ENCODE measurements at regions not wholly inside any gene's neighbourhood (a gene's known extent, or its start where the extent isn't known, plus 50 kb on each side); places are given as distances from the start of the nearest gene placed in this dataset.

- Histone ChIP-seq H3K36me3 (ENCODE audit: insufficient read depth) (no peaks in the 10 kb centered on the region), H3K4me1 (ENCODE audit: insufficient read depth) (no peaks in the 10 kb centered on the region), H3K4me3 (ENCODE audit: low read depth, low read length) (no peak overlapping the region), H3K27ac (ENCODE audit: low read depth) (no peak overlapping the region)
- DNase-seq (ENCODE audit: extremely low spot score), result no peak
These were observed 92.1 kb upstream of the PIK3C3 start for GRCh38 chr18:41862921-41863320.

GRCh38 chr18:41860987-41861386, 94.0 kb upstream of the PIK3C3 start:
- Histone ChIP-seq H3K27ac (ENCODE audit: low read depth) (no peak overlapping the region), H3K4me1 (ENCODE audit: insufficient read depth) (no peaks in the 10 kb centered on the region), H3K36me3 (ENCODE audit: insufficient read depth) (no peaks in the 10 kb centered on the region), H3K4me3 (ENCODE audit: low read depth, low read length) (no peak overlapping the region)
- WGBS, result 79% methylated on average over 2 of the region's 2 CpGs
- no peak for DNase-seq (ENCODE audit: extremely low spot score)

GRCh38 chr18:41858761-41859555, 96.1 kb upstream of the PIK3C3 start:
- no peak overlapping the region for H3K4me3 ChIP-seq (ENCODE audit: low read depth, low read length)
- no peak overlapping the region for H3K27ac ChIP-seq (ENCODE audit: low read depth)
- H3K4me1 ChIP-seq (ENCODE audit: insufficient read depth), result no peaks in the 10 kb centered on the region
- WGBS, result 74% methylated on average over 2 of the region's 2 CpGs
- no peak for DNase-seq (ENCODE audit: extremely low spot score)
- H3K36me3 ChIP-seq (ENCODE audit: insufficient read depth), result no peaks in the 10 kb centered on the region

GRCh38 chr18:41853280-41853679, 101.8 kb upstream of the PIK3C3 start:
- Histone ChIP-seq H3K27ac (ENCODE audit: low read depth) (no peak overlapping the region), H3K36me3 (ENCODE audit: insufficient read depth) (no peaks in the 10 kb centered on the region), H3K4me1 (ENCODE audit: insufficient read depth) (no peaks in the 10 kb centered on the region), H3K4me3 (ENCODE audit: low read depth, low read length) (no peak overlapping the region)
- DNase-seq (ENCODE audit: extremely low spot score), result no peak
- 49% methylated on average over 1 of the region's 1 CpG for WGBS

- 75% methylated on average over 2 of the region's 2 CpGs for WGBS
- Histone ChIP-seq H3K4me1 (ENCODE audit: insufficient read depth) (no peaks in the 10 kb centered on the region), H3K4me3 (ENCODE audit: low read depth, low read length) (no peak overlapping the region), H3K27ac (ENCODE audit: low read depth) (no peak overlapping the region), H3K36me3 (ENCODE audit: insufficient read depth) (no peaks in the 10 kb centered on the region)
- no peak for DNase-seq (ENCODE audit: extremely low spot score)
These were observed 104.3 kb upstream of the PIK3C3 start for GRCh38 chr18:41850781-41851180.

DNA sequence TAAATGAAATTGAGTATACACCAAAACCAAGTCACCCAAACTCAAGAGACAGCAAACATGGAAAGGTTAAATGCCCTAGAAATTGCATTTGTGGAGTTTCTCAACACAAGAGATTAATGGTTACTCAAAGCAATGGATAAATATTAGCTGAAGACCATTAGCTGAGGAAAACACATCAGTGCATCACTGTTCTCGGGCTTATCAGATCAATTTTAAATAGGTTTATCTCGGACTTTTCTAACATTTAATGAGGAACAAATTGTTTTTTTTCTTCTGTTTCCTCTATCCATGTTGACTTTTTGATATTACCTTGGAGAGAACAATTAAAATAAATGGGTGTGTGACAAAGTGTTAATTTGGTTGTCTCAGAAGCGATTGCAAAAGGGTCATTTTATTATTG, 105.4 kb upstream of the PIK3C3 start:
- no peak overlapping the region for H3K27ac ChIP-seq (ENCODE audit: low read depth)
- no peaks in the 10 kb centered on the region for H3K36me3 ChIP-seq (ENCODE audit: insufficient read depth)
- DNase-seq (ENCODE audit: extremely low spot score), result no peak
- no peaks in the 10 kb centered on the region for H3K4me1 ChIP-seq (ENCODE audit: insufficient read depth)
- WGBS, result 55% methylated on average over 3 of the region's 3 CpGs
- H3K4me3 ChIP-seq (ENCODE audit: low read depth, low read length), result no peak overlapping the region

- Histone ChIP-seq H3K36me3 (ENCODE audit: insufficient read depth) (no peaks in the 10 kb centered on the region), H3K4me3 (ENCODE audit: low read depth, low read length) (no peak overlapping the region), H3K4me1 (ENCODE audit: insufficient read depth) (no peaks in the 10 kb centered on the region), H3K27ac (ENCODE audit: low read depth) (no peak overlapping the region)
- 81% methylated on average over 4 of the region's 4 CpGs for WGBS
- DNase-seq (ENCODE audit: extremely low spot score), result no peak
These were observed 109.5 kb upstream of the PIK3C3 start for GRCh38 chr18:41845563-41845962.

- no peaks in the 10 kb centered on the region for H3K36me3 ChIP-seq (ENCODE audit: insufficient read depth)
- 69% methylated on average over 3 of the region's 3 CpGs for WGBS
- no peak overlapping the region for H3K27ac ChIP-seq (ENCODE audit: low read depth)
- H3K4me3 ChIP-seq (ENCODE audit: low read depth, low read length), result no peak overlapping the region
- H3K4me1 ChIP-seq (ENCODE audit: insufficient read depth), result no peaks in the 10 kb centered on the region
- no peak for DNase-seq (ENCODE audit: extremely low spot score)
These were observed 112.1 kb upstream of the PIK3C3 start for GRCh38 chr18:41842886-41843285.

DNA sequence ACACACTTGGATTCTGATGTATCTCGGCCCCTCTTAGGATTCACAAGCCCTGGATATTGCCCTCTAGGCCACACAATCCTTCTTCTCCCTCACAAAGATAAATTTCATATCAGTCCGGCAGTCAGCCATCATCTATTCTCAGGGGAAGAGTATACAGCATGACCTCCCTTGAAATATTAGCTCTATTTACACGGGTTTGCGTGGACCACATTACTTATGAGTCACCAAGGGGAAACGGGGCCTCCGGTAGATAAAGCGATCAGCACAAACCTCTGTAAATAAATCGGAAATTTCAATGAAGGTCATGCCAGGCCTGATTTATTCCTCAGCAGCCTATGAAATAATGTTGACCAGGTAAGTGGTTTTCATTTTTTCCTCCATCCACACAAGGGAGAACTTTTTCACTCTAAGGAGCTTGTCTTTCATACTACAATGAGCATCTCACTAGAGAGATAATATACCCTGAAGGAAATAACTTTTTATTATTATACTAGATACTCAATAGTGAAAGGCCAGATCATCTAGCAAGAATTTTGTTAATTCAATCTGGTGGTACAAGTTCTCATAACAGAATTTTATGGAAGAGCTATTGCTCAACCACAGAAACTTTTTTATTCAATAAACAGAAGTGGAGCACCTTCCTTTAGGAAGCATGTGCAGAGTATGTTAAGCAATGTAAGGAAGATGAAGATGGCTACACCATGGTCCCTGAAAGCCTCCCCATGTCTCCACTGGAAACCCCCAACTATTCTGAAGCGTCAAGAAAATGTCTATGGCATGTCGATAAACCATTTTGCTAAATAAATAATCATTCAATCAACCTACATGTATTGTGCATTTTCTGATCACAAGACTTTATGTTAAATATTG, 125.2 kb upstream of the PIK3C3 start:
- Histone ChIP-seq H3K4me1 (ENCODE audit: insufficient read depth) (no peaks in the 10 kb centered on the region), H3K36me3 (ENCODE audit: insufficient read depth) (no peaks in the 10 kb centered on the region), H3K27ac (ENCODE audit: low read depth) (no peak overlapping the region), H3K4me3 (ENCODE audit: low read depth, low read length) (no peak overlapping the region)
- 76% methylated on average over 10 of the region's 10 CpGs for WGBS
- no peak for DNase-seq (ENCODE audit: extremely low spot score)

DNA sequence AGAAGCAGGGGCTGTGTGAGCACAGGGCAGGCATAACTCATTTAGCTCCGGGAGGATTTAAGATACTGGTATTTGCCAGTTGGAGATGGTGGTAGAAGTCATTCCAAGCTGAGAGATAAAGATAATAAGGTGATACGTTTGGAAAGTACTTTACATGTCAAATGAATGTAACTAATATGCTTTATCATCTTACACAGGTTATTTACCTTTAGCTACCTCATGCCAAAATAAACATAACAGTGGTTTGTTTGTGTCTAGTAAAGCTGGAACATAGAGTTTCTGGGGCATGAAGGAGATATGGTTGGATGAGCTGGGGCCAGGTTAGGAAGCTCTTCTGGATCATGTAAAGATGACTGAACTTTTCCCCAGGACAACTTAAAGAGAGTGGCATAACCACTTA, 126.9 kb upstream of the PIK3C3 start:
- no peak for DNase-seq (ENCODE audit: extremely low spot score)
- no peak overlapping the region for H3K4me3 ChIP-seq (ENCODE audit: low read depth, low read length)
- H3K4me1 ChIP-seq (ENCODE audit: insufficient read depth), result no peaks in the 10 kb centered on the region
- no peak overlapping the region for H3K27ac ChIP-seq (ENCODE audit: low read depth)
- H3K36me3 ChIP-seq (ENCODE audit: insufficient read depth), result no peaks in the 10 kb centered on the region
- WGBS, result 27% methylated on average over 2 of the region's 2 CpGs

- no peak for DNase-seq (ENCODE audit: extremely low spot score)
- 85% methylated on average over 3 of the region's 3 CpGs for WGBS
- no peak overlapping the region for H3K27ac ChIP-seq (ENCODE audit: low read depth)
- no peaks in the 10 kb centered on the region for H3K4me1 ChIP-seq (ENCODE audit: insufficient read depth)
- H3K36me3 ChIP-seq (ENCODE audit: insufficient read depth), result no peaks in the 10 kb centered on the region
- no peak overlapping the region for H3K4me3 ChIP-seq (ENCODE audit: low read depth, low read length)
These were observed 134.2 kb upstream of the PIK3C3 start for GRCh38 chr18:41820784-41821183.

- no peaks in the 10 kb centered on the region for H3K4me1 ChIP-seq (ENCODE audit: insufficient read depth)
- 81% methylated on average over 11 of the region's 11 CpGs for WGBS
- H3K36me3 ChIP-seq (ENCODE audit: insufficient read depth), result no peaks in the 10 kb centered on the region
- DNase-seq (ENCODE audit: extremely low spot score), result no peak
- no peak overlapping the region for H3K27ac ChIP-seq (ENCODE audit: low read depth)
- H3K4me3 ChIP-seq (ENCODE audit: low read depth, low read length), result no peak overlapping the region
These were observed 136.4 kb upstream of the PIK3C3 start for GRCh38 chr18:41818381-41819355.

DNA sequence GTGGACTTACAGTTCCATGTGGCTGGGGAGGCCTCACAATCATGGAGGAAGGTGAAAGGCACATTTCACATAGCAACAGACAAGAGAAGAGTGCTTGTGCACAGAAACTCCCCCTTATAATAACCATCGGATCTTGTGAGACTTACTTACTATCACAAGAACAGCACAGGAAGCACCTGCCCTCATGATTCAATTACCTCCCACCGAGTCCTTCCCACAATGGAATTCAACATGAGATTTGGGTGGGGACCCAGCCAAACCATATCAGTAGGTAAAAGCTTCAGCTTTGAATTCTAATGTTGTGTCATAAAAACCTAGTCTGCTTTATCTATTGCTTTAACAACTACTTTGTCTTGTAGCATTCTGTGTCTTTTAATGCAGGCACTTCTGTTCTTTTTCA, 140.4 kb upstream of the PIK3C3 start:
- no peaks in the 10 kb centered on the region for H3K36me3 ChIP-seq (ENCODE audit: insufficient read depth)
- H3K4me1 ChIP-seq (ENCODE audit: insufficient read depth), result no peaks in the 10 kb centered on the region
- WGBS, result 66% methylated on average over 2 of the region's 2 CpGs

More for the DNA sequence above, 140.4 kb upstream of the PIK3C3 start:
- no peak for DNase-seq (ENCODE audit: extremely low spot score)
- H3K4me3 ChIP-seq (ENCODE audit: low read depth, low read length), result no peak overlapping the region
- no peak overlapping the region for H3K27ac ChIP-seq (ENCODE audit: low read depth)
